ENCODE measurements at regions not wholly inside any gene's neighbourhood (a gene's known extent, or its start where the extent isn't known, plus 50 kb on each side); places are given as distances from the start of the nearest gene placed in this dataset.

- H3K27ac ChIP-seq (ENCODE audit: low read depth, low read length) = no peak overlapping the region
- FAIRE-seq (no peak), DNase-seq (ENCODE audit: low read depth in 1 of 2, low spot score in 2 of 2) (no peak)
- H3K4ac ChIP-seq (replicated peaks; ENCODE audit: insufficient read length, low read depth, low read length) = no peak overlapping the region
- no peak overlapping the region for H2BK20ac ChIP-seq (ENCODE audit: low read length)
- peaks cover 8 to 9% of the 10 kb centered on the region in 2 experiments; a peak in 2 of 4 replicates for H3K9me3 ChIP-seq (ENCODE audit: insufficient read depth in 2 of 2, low read depth in 1 of 2, low read length in 1 of 2)
- H3K9ac ChIP-seq (replicated peaks in 1 of 4; ENCODE audit: extremely low read depth in 1 of 4, low read depth in 3 of 4, low read length in 3 of 4) = no peak overlapping the region
- H4K8ac ChIP-seq (ENCODE audit: extremely low read depth, insufficient read depth, low read length) = no peak overlapping the region
- H2BK5ac ChIP-seq (ENCODE audit: low read depth, low read length) = no peak overlapping the region
- H3K79me1 ChIP-seq (ENCODE audit: low read depth, low read length) = no peaks in the 10 kb centered on the region
- H2BK120ac ChIP-seq (replicated peaks; ENCODE audit: low read depth, low read length) = no peak overlapping the region
- TF ChIP-seq BACH1 (IDR thresholded peaks at IDR 0.05; ENCODE audit: low read length) = no peak
- TF ChIP-seq TBP (IDR thresholded peaks at IDR 0.05; ENCODE audit: low read depth, low read length) = no peak
- no peak for TF ChIP-seq E2F6 (IDR thresholded peaks at IDR 0.05)
- TF ChIP-seq USF2 (IDR thresholded peaks at IDR 0.05; ENCODE audit: low read length) = no peak
- TF ChIP-seq SP4 (IDR thresholded peaks at IDR 0.05; ENCODE audit: low read length) = no peak
- no peak for TF ChIP-seq HDAC6 (IDR thresholded peaks at IDR 0.05; ENCODE audit: low read depth, low read length)
- no peak for TF ChIP-seq CREB1 (IDR thresholded peaks at IDR 0.05)
- no peak for TF ChIP-seq RBBP5 (IDR thresholded peaks at IDR 0.05; ENCODE audit: borderline replicate concordance, low read depth, low read length)
- no peak for TF ChIP-seq NRF1 (IDR thresholded peaks at IDR 0.05; ENCODE audit: low read depth, low read length)
- TF ChIP-seq SP1 (IDR thresholded peaks at IDR 0.05; ENCODE audit: low read depth, low read length) = no peak
- H3K18ac ChIP-seq (ENCODE audit: extremely low read depth, low read length) = no peak overlapping the region
- peaks cover 0 to 3% (median 0%) of the 10 kb centered on the region in 4 experiments; a peak in 1 of 7 replicates for H3K4me1 ChIP-seq (replicated peaks in 1 of 4; ENCODE audit: control insufficient read depth in 3 of 4, insufficient read depth in 4 of 4, low read length in 3 of 4)
- no peak overlapping the region for H3K14ac ChIP-seq (ENCODE audit: insufficient read length)
- ChIA-PET POLR2A (ENCODE audit: partially characterized antibody) (no interaction called here), CTCF (ENCODE audit: partially characterized antibody) (no interaction called here)
- H2AFZ ChIP-seq (ENCODE audit: low read length) = no peak overlapping the region
- H2AK5ac ChIP-seq (ENCODE audit: low read depth, low read length) = no peak overlapping the region
- no peak overlapping the region for H2BK12ac ChIP-seq (ENCODE audit: low read depth, low read length)
- no peak overlapping the region for H4K5ac ChIP-seq (ENCODE audit: insufficient read length, low read depth, low read length)
- H3K27me3 ChIP-seq (replicated peaks in 1 of 4; ENCODE audit: control insufficient read depth in 3 of 4, extremely low read depth in 1 of 4, insufficient read depth in 3 of 4, low read length in 3 of 4) = no peaks in the 10 kb centered on the region
- H3K79me2 ChIP-seq (ENCODE audit: control insufficient read depth in 1 of 2, insufficient read depth in 2 of 2, low read length in 2 of 2) = no peaks in the 10 kb centered on the region
- no peaks in the 10 kb centered on the region for H3K36me3 ChIP-seq (ENCODE audit: control insufficient read depth in 2 of 4, insufficient read depth in 4 of 4, low read length in 3 of 4)
- no peaks in the 10 kb centered on the region for H4K20me1 ChIP-seq (replicated peaks in 1 of 2; ENCODE audit: control insufficient read depth in 1 of 2, insufficient read depth in 2 of 2, low read length in 2 of 2)
- 95% methylated on average over 1 of the region's 1 CpG; no CpG with 5 or more reads in 1 of the 2 experiments for WGBS, 2 experiments (ENCODE audit: extremely low coverage in 1 of 2, insufficient coverage in 1 of 2, insufficient read length in 1 of 2, insufficient replicate concordance in 2 of 2, low coverage in 1 of 2, low lambda C conversion rate in 2 of 2, missing lambda C conversion rate in 1 of 2)
- H3K23me2 ChIP-seq (ENCODE audit: low read depth, low read length) = no peaks in the 10 kb centered on the region; the same call in 1 of the 2 replicates
- no peak overlapping the region for H3K23ac ChIP-seq (ENCODE audit: insufficient read length)
- H4K91ac ChIP-seq (replicated peaks; ENCODE audit: insufficient read length, low read length) = no peak overlapping the region
- no peak overlapping the region for H3K4me2 ChIP-seq (ENCODE audit: insufficient read depth in 1 of 2, low read depth in 2 of 2, low read length in 2 of 2)
- no peak overlapping the region for H2BK15ac ChIP-seq (ENCODE audit: low read length)
- no peak overlapping the region for H3K4me3 ChIP-seq (ENCODE audit: extremely low read depth in 1 of 4, insufficient read depth in 2 of 4, low read depth in 3 of 4, low read length in 4 of 4)
- H3K56ac ChIP-seq (replicated peaks; ENCODE audit: insufficient read length, low read depth, low read length) = no peak overlapping the region
Observed at GRCh38 chr18:24897461-24897860, 437.0 kb downstream of the HRH4 start.
